VCaP (cell line): ENCODE measurements at regions not wholly inside any gene's neighbourhood (a gene's known extent, or its start where the extent isn't known, plus 50 kb on each side); places are given as distances from the start of the nearest gene placed in this dataset.

ENCODE experiments used
- H3K27ac ChIP-seq: fragments of 450-650 bp; 2 replicates; pipeline ENCODE4 v1.5.1; 2017
- CTCF ChIP-seq: fragments of 450-650 bp; conservative IDR thresholded peaks from 2 replicates; pipeline ENCODE4 v1.5.1; 2017; ENCODE audit warnings: mild to moderate bottlenecking, moderate library complexity

GRCh38 chr3:72660270-72661114 lies 187.8 kb downstream of the SHQ1 start:
- TF ChIP-seq CTCF = no peak

GRCh38 chr3:72659596-72659995 lies 188.6 kb downstream of the SHQ1 start:
- no peak for TF ChIP-seq CTCF
- peak overlapping the region; percentile 78; the same call in 1 of the 2 replicates for H3K27ac ChIP-seq

More at GRCh38 chr3:72660270-72661114, 187.8 kb downstream of the SHQ1 start:
- H3K27ac ChIP-seq = peak overlapping the region; percentile 78

GRCh38 chr3:72659188-72659587 lies 189.1 kb downstream of the SHQ1 start:
- no peak overlapping the region; the same call in 1 of the 2 replicates for H3K27ac ChIP-seq
- TF ChIP-seq CTCF = no peak

- TF ChIP-seq CTCF = no peak
- no peak overlapping the region for H3K27ac ChIP-seq
Measured at GRCh38 chr3:72658466-72659100, 189.7 kb downstream of the SHQ1 start.

- H3K27ac ChIP-seq = no peak overlapping the region; the same call in 1 of the 2 replicates
- TF ChIP-seq CTCF = no peak
Measured at GRCh38 chr3:72657666-72658065, 190.6 kb downstream of the SHQ1 start.

GRCh38 chr3:72655723-72656122 lies 192.5 kb downstream of the SHQ1 start:
- no peak; the same call in 1 of the 2 replicates for TF ChIP-seq CTCF
- no peak overlapping the region for H3K27ac ChIP-seq

DNA sequence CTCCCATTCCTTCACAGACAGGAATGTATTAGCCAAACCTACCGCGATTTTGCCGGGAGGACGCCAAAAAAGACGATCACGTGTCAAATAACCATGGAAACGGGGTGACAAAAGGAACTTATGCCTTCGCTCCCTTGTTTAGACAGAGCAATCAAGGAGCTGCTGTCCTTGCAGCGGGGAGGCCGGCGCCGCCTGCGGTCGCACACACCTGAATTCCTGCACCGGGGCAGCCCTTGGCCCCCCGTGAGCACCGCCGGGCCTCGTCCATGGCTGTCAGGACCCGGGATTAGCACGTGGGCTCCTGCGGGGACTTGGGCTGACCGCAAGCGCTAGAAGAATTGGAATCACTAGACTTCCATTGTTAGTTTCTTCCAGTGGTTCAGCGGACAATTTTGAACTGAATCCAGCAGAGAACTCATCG lies 193.1 kb downstream of the SHQ1 start:
- TF ChIP-seq CTCF = no peak
- H3K27ac ChIP-seq = no peak overlapping the region
